ENCODE measurements at regions not wholly inside any gene's neighbourhood (a gene's known extent, or its start where the extent isn't known, plus 50 kb on each side); places are given as distances from the start of the nearest gene placed in this dataset.
"Not testable (repeated sequence)": the region's sequence is repeated elsewhere in the genome, so short reads cannot be mapped to it uniquely, and the experiment has no call there.

GRCh38 chr6:28816909-28817807 is 106.6 kb downstream of the TRIM27 start:
- no peak for DNase-seq (ENCODE audit: low spot score, unreplicated experiment)
- no peaks in the 10 kb centered on the region for H3K36me3 Mint-ChIP-seq (ENCODE audit: insufficient read depth)
- no peaks in the 10 kb centered on the region for H3K9me3 Mint-ChIP-seq (ENCODE audit: low read depth)
- TF ChIP-seq CTCF (IDR thresholded peaks at IDR 0.05; ENCODE audit: unreplicated experiment): no peak
- no peak overlapping the region for H3K27ac Mint-ChIP-seq
- H3K27me3 Mint-ChIP-seq: peaks cover 90% of the 10 kb centered on the region
- H3K4me3 Mint-ChIP-seq (ENCODE audit: low read depth): no peak overlapping the region
- peaks cover 6% of the 10 kb centered on the region for H3K4me1 Mint-ChIP-seq (ENCODE audit: low read depth)

- no peak overlapping the region for H3K27ac Mint-ChIP-seq
- peaks cover 85% of the 10 kb centered on the region for H3K27me3 Mint-ChIP-seq
- no peak overlapping the region for H3K4me3 Mint-ChIP-seq (ENCODE audit: low read depth)
- TF ChIP-seq CTCF (IDR thresholded peaks at IDR 0.05; ENCODE audit: unreplicated experiment): no peak
- no peak for DNase-seq (ENCODE audit: low spot score, unreplicated experiment)
- no peaks in the 10 kb centered on the region for H3K36me3 Mint-ChIP-seq (ENCODE audit: insufficient read depth)
- no peaks in the 10 kb centered on the region for H3K9me3 Mint-ChIP-seq (ENCODE audit: low read depth)
- H3K4me1 Mint-ChIP-seq (ENCODE audit: low read depth): peaks cover 6% of the 10 kb centered on the region
Observed at GRCh38 chr6:28817808-28818145, 106.0 kb downstream of the TRIM27 start.

DNA sequence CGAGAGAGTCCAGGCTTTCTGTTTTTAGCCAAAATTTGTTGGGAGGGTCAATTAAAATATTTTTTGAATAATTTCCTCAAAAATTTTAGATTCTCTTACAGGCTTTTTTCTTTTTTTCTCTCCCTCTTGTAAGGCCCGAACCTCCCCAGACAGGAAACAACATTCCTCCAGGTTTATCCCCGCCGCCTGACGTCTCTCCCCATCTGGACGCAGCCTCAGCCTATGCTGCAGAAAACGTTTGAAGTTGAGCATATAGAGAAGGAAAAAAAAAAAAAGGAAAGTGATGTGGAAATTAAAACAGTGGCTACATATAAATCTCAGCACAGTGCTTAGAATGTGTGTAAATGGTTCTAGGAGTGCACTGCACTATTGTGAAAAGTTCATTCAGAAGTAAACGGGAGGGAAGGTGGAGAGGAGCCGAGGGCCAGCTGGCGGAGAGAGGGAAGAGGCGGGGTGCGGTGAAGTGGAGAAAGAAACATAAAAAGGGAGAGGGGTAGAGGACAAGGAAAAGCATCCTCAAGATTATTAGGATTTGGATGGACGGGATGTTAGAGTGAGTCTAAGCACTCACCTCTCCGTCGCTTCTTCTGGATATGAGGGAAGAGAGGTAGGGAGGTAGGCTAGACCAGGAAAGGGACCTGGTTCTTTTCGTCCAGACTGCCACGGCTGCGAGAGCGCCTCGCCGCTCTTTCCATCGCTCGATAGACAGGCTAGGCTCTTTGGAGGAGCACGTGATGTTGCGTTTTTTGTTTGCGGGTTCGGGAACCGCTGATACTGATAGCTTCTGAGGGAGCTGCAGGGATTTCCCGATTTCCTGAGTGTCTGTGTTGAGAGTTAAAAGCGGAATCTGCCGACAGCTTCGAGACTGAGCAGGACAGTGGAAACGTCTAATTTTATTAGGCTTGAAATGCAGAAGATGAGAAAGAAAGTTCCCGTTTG is 98.7 kb downstream of the TRIM27 start:
- TF ChIP-seq CTCF (IDR thresholded peaks at IDR 0.05; ENCODE audit: unreplicated experiment): no peak
- no peaks in the 10 kb centered on the region for H3K36me3 Mint-ChIP-seq (ENCODE audit: insufficient read depth)
- peaks cover 9% of the 10 kb centered on the region for H3K4me1 Mint-ChIP-seq (ENCODE audit: low read depth)
- H3K27ac Mint-ChIP-seq: no peak overlapping the region
- H3K4me3 Mint-ChIP-seq (ENCODE audit: low read depth): peak overlapping the region; percentile 20
- no peaks in the 10 kb centered on the region for H3K9me3 Mint-ChIP-seq (ENCODE audit: low read depth)
- no peak for DNase-seq (ENCODE audit: low spot score, unreplicated experiment)
- peaks cover 87% of the 10 kb centered on the region for H3K27me3 Mint-ChIP-seq

DNA sequence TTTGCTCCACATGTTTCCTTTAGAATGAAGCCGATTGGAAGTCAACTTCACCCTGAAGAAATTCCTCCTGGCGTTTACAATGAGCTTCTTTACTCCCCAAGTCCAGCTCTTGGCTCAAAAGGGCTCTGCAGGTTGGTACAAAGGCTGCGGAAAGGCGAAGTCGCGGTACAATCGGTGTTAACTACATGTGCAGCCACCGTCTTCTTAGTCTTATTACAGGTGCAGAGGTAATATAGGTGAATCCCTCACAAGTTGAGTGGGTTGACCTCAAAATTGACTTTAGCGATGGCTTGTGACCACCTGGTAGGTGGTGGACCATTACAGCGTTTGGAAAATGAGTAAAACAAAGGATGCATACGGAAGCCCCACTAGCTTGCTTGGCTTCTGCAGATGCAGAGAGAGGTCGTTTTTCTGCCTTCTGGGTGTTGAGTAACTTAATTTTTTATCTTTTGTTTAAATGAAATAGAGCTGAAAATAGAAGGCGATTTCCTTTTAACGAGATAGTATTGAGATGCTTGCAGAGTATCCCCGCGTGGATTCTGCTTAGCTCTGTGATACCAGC is 98.0 kb downstream of the TRIM27 start:
- peaks cover 5% of the 10 kb centered on the region for H3K9me3 Mint-ChIP-seq (ENCODE audit: low read depth)
- H3K36me3 Mint-ChIP-seq (ENCODE audit: insufficient read depth): no peaks in the 10 kb centered on the region
- peaks cover 9% of the 10 kb centered on the region for H3K4me1 Mint-ChIP-seq (ENCODE audit: low read depth)
- no peak overlapping the region for H3K27ac Mint-ChIP-seq
- TF ChIP-seq CTCF (IDR thresholded peaks at IDR 0.05; ENCODE audit: unreplicated experiment): no peak
- peak overlapping the region; percentile 26 for H3K4me3 Mint-ChIP-seq (ENCODE audit: low read depth)
- peaks cover 90% of the 10 kb centered on the region for H3K27me3 Mint-ChIP-seq
- no peak for DNase-seq (ENCODE audit: low spot score, unreplicated experiment)

DNA sequence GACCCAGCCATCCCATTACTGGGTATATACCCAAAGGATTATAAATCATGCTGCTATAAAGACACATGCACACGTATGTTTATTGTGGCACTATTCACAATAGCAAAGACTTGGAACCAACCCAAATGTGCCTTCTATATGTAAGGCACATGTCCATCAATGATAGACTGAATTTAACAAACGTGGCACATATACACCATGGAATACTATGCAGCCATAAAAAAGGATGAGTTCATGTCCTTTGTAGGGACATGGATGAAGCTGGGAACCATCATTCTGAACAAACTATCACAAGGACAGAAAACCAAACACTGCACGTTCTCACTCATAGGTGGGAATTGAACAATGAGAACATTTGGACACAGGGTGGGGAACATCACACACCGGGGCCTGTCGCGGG is 92.1 kb downstream of the TRIM27 start:
- not testable (repeated sequence) for H3K9me3 Mint-ChIP-seq (ENCODE audit: low read depth); H3K4me3 Mint-ChIP-seq (ENCODE audit: low read depth); DNase-seq (ENCODE audit: low spot score, unreplicated experiment); H3K4me1 Mint-ChIP-seq (ENCODE audit: low read depth); H3K36me3 Mint-ChIP-seq (ENCODE audit: insufficient read depth); H3K27ac Mint-ChIP-seq
- peaks cover 56% of the 10 kb centered on the region for H3K27me3 Mint-ChIP-seq

DNA sequence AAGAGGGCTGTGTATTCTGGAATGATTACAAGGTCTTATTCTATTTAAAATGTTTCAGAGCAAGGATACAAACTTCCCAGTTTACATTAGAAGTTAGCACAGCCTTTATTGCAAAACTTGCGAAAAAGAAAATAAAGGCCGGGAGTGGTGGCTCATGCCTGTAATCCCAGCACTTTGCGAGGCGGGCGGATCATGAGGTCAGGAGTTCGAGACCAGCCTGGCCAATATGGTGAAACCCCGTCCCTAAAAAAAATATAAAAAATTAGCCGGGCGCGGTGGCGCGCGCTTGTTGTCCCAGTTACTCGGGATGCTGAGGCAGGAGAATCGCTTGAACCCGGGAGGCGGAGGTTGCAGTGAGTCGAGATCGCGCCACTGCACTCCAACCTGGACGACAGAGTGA is 87.1 kb downstream of the TRIM27 start:
- not testable (repeated sequence) for H3K27ac Mint-ChIP-seq; DNase-seq (ENCODE audit: low spot score, unreplicated experiment); H3K36me3 Mint-ChIP-seq (ENCODE audit: insufficient read depth); H3K4me1 Mint-ChIP-seq (ENCODE audit: low read depth); H3K9me3 Mint-ChIP-seq (ENCODE audit: low read depth); H3K4me3 Mint-ChIP-seq (ENCODE audit: low read depth)
- H3K27me3 Mint-ChIP-seq: peaks cover 22% of the 10 kb centered on the region
